Astrocyte of the cerebellum (primary cell): ENCODE measurements at regions not wholly inside any gene's neighbourhood (a gene's known extent, or its start where the extent isn't known, plus 50 kb on each side); places are given as distances from the start of the nearest gene placed in this dataset.

Experiments used
- DNase-seq: peaks from one replicate; pipeline ENCODE4 v3.0.0-alpha.2; 2011; ENCODE audit warnings: low read depth
- H3K4me3 ChIP-seq: 2 replicates; pipeline ENCODE4 v1.5.1; 2011; ENCODE audit warnings: mild to moderate bottlenecking, low read depth, low read length, moderate library complexity
- in situ Hi-C: cut with HindIII; loops from 2 replicates; pipeline ENCODE4 v1.10.0; 2017; ENCODE audit warnings: low sequenced_read_pairs
- TF ChIP-seq, protein P1 (sequence below): IDR thresholded peaks from 2 replicates; pipeline ENCODE4 v1.5.1; 2012; ENCODE audit warnings: low read length, low read depth, moderate library complexity, mild to moderate bottlenecking; ENCODE audit errors: missing control alignments

DNA sequence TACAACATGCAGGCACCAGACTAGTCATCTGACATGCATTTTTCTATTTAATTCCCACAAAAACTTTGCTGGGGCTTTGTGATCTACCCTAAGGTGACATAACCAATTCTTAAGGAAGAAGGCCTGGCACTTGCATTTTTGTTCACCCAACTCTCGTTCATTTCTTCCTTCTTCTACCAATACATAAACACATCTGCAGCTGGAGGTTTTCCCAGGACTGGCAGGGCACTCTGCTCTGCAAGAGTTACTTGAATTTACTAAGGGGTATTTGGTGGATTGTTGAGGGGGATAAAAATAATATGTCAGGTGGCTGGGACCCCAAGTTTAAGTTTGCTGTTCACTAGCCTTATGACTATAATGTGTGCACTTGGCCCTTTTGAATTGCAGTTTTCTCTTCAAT, 111.4 kb upstream of the TRIB2 start:
- DNase-seq, result no peak
- in situ Hi-C loops, result no loop called here
- H3K4me3 ChIP-seq, result no peak overlapping the region
- TF ChIP-seq, protein P1, sequence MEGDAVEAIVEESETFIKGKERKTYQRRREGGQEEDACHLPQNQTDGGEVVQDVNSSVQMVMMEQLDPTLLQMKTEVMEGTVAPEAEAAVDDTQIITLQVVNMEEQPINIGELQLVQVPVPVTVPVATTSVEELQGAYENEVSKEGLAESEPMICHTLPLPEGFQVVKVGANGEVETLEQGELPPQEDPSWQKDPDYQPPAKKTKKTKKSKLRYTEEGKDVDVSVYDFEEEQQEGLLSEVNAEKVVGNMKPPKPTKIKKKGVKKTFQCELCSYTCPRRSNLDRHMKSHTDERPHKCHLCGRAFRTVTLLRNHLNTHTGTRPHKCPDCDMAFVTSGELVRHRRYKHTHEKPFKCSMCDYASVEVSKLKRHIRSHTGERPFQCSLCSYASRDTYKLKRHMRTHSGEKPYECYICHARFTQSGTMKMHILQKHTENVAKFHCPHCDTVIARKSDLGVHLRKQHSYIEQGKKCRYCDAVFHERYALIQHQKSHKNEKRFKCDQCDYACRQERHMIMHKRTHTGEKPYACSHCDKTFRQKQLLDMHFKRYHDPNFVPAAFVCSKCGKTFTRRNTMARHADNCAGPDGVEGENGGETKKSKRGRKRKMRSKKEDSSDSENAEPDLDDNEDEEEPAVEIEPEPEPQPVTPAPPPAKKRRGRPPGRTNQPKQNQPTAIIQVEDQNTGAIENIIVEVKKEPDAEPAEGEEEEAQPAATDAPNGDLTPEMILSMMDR, result no peak

DNA sequence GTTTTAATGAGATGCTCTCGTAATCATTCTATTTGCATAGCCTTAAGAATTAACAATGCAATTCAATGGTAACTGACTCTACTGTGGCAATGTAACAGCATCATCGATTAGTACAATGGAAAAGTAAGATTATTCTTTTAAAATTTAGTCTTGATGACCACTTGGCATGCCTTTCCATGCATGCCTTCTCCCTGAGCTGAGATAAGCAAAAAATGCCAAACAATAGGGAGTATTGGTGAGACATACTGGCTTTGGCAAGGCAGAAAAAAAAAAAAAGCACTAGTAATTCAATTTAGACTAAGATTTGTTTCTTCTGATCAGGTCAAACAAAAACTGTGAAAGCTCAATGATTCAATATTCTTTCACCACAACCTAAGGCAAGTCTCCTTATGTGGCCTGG, 110.8 kb upstream of the TRIB2 start:
- no peak for DNase-seq
- in situ Hi-C loops, result no loop called here
- TF ChIP-seq, protein P1, result no peak
- no peak overlapping the region for H3K4me3 ChIP-seq

DNA sequence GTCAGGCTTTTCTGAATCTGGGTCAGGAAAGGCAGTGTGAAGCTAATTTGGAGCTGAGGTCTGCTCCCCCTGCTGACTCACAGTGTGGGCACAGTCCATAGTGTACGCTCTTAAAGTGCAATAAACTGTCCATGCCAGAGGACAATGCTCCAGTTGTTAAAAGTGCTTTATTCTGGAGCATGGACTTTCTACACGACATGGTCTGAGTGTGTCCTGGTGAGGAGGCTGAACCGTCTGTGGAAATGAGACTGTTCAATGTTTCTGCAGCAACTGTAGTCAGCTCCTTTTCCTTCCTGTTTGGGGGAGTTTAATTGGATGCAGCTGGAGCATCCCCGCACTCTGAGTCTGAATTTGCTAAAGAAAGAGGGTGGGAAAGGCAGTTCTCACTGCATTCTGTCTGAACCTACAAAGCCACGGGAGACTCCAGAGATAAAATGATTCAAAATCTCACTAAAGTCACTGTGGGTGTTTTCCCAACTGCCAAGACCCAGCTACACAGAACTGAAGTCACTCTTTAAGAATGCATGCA, 110.2 kb upstream of the TRIB2 start:
- H3K4me3 ChIP-seq, result no peak overlapping the region
- TF ChIP-seq, protein P1, result peak; percentile 53
- in situ Hi-C loops, result no loop called here
- no peak for DNase-seq

DNA sequence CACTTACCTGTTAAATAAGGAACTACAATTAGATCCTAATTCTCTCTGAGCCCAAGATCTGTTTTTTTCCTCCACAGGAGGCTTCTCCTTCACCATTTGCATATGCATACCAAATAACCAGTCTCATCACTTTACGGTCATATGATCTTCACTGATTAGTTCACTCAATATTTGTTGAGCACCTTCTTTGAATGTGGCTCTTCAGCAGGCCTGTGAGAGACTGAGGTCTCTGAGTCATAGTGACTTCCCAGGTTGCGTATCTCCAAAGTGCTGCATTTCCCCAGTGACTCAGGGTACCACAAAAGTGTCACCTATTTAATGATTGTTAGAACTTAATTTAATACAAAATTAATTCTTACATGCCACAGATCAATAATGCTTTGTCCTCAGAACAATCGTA, 108.8 kb upstream of the TRIB2 start:
- DNase-seq, result no peak
- TF ChIP-seq, protein P1, result no peak
- H3K4me3 ChIP-seq, result no peak overlapping the region
- in situ Hi-C loops, result no loop called here

DNA sequence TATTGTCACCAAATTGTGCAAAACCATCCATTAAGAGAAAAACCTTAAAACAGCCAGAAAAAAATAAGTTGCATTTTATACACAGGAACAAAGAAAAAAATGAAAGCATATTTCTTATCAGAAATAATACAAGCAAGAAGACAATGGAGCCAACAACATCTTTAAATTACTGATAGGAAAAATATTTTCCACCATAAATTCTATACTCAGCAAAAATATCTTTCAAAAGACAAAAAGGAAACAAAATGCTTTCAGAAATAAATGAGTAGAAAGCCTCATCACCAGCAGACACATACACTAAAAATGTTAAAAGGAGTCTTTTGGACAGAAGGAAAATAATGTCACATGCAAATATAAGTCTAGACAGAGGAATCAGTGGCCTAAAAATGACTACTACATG, 106.4 kb upstream of the TRIB2 start:
- TF ChIP-seq, protein P1, result no peak
- in situ Hi-C loops, result no loop called here
- H3K4me3 ChIP-seq, result no peak overlapping the region
- no peak for DNase-seq

DNA sequence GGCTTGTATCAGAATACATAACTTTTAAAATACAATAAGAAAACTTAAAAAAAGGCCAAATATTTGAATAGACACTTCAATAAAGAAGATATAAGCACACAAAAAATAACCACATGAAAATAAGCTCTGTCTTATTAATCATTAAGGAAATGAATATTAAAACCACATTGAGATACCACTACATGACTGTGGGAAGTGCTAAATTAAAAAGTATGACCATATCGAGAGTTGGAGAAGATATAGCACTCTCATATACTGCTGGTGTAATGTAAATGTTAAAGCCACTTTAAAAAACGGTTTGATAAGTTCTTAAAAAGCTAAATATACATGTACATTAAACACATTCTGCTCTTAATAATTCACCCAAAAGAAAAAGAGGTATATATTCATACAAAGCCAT, 104.6 kb upstream of the TRIB2 start:
- in situ Hi-C loops, result no loop called here
- no peak overlapping the region for H3K4me3 ChIP-seq
- TF ChIP-seq, protein P1, result no peak
- no peak for DNase-seq

DNA sequence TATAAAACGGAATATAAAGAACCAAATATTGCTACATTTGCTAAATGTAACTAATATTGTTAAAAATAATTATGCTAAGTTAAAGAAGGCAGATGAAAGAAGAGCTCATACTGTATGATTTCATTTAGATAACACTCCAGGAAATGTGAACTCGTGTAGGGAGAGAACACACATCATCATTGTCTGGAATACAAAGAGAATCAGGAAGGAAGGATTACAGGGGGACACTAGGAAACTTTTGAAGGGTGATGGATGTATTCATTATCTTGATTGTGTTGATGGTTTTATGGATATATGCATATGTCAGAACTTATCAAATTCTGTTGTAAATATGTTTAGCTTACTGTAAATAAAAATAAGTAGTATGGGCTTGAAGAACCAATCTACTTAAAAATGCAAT, 104.1 kb upstream of the TRIB2 start:
- no peak overlapping the region for H3K4me3 ChIP-seq
- TF ChIP-seq, protein P1, result no peak
- in situ Hi-C loops, result no loop called here
- DNase-seq, result no peak
